HG03139 (cell line): ENCODE measurements at regions not wholly inside any gene's neighbourhood (a gene's known extent, or its start where the extent isn't known, plus 50 kb on each side); places are given as distances from the start of the nearest gene placed in this dataset.
"Not testable (repeated sequence)": the region's sequence is repeated elsewhere in the genome, so short reads cannot be mapped to it uniquely, and the experiment has no call there.

Experiments
- ATAC-seq: cut with Tn5 transposase; IDR thresholded peaks from one replicate; pipeline ENCODE4 v1.9.1; 2021; ENCODE audit not compliant: unreplicated experiment

DNA sequence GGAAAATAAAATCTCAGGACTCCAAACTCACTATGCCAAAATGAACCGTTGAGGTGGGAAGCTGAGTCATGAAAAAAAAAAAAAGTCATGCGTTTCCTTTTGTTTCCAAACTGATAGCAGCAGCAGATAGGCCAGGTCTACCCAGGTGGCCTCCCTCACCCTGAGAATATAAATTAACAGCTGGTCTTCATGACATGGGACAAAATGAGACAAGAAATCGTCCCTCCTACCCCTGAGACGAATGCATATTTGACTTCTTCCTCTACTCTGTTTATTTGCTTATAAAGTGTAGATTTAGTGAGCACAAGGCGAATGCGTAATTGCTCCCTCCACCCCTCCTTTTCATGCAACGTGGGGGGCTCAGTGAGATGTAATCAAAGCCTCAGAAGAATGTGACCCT, 204.3 kb downstream of the TMEM121 start:
- not testable (repeated sequence) for ATAC-seq

DNA sequence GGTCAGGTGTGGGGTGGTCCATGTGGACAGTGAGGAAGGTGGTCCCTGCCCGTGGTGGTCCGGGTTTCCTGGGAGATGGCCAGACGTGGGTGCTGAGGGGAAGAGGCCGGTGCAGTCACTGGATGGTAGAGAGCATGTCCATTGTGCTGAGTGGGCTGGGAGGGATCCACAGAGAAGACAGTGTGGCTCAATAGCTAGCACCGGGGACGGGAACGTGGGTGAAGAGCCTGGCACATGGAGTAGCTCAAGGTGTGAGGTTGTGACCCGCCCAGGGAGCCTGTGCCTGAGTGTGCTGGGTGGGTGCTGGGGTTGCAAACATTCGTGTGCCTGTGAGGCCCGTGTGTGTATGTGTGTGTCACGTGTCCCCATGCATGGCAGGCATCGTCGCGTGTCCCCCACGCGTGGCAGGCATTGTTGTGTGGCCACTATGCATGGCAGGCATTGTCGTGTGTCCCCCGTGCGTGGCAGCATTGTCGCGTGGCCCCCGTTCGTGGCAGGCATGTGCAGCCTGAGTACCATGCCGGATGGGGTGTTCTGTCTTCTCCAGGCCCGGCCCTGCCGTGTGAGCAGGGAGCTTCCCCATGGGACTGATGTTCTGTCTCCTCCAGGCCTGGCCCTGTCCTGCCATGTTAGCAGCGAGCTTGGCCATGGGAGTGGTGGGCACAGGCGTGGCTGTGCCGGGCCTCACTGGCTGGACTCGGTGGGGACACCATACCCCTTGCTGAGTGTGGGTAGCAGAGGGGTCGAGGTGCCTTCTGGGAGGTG, 205.0 kb downstream of the TMEM121 start:
- not testable (repeated sequence) for ATAC-seq

GRCh38 chr14:105733081-105734065, 207.0 kb downstream of the TMEM121 start:
- no peak for ATAC-seq

GRCh38 chr14:105734241-105734640, 207.9 kb downstream of the TMEM121 start:
- ATAC-seq: not testable (repeated sequence)

- ATAC-seq: not testable (repeated sequence)
Observed at GRCh38 chr14:105736331-105736730, 209.9 kb downstream of the TMEM121 start.

DNA sequence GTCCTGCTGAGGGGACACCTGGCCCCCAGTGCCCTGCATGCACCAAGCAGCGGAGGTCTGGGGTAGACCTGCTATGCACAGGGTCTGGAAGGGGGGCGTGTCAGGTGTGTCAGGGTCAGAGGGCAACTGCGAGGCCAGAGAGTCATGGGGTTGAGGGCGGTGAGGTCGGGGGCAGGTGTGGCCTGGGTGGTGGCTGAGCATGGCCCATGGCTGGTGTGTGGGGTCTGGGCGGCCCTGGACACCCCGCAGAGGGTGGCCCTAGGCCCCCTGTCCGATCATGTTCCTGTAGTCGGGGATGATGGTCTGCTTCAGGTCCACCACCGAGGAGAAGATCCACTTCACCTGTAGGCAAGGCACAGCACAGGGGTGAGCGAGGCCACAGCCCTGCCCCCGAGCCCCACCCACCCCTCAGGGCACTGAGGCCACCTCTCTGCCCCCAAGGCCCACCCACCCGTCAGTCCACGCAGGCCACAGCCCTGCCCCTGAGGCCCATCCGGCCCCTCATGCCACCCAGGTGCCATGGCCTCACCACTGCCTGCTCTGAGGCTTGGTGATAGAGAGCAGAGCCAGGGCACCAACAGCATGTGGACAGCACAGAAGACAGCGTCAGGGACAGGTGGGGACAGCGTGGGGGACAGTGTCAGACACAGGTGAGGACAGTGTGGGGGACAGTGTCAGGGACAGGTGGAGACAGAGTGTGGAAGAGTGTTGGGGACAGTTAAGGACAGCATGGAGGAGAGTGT, 211.3 kb downstream of the TMEM121 start:
- no peak for ATAC-seq

DNA sequence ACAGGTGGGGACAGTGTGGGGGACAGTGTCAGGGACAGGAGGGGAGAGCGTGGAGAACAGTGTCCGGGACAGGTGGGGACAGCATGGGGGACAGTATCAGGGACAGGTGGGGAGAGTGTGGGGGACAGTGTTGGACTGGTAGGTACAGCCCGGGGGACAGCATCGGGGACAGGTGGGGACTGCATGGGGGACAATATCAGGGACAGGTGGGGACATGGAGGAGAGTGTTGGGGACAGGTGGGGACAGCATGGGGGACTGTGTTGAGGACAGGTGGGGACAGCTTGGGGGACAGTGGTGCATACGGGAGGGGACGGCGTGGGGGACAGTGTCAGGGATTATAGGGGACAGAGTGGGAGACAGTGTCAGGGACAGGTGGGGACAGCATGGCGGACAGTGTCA, 212.3 kb downstream of the TMEM121 start:
- ATAC-seq: no peak

- ATAC-seq: no peak
Observed at GRCh38 chr14:105739331-105740102, 213.1 kb downstream of the TMEM121 start.

- not testable (repeated sequence) for ATAC-seq
Observed at GRCh38 chr14:105740272-105740671, 213.9 kb downstream of the TMEM121 start.

DNA sequence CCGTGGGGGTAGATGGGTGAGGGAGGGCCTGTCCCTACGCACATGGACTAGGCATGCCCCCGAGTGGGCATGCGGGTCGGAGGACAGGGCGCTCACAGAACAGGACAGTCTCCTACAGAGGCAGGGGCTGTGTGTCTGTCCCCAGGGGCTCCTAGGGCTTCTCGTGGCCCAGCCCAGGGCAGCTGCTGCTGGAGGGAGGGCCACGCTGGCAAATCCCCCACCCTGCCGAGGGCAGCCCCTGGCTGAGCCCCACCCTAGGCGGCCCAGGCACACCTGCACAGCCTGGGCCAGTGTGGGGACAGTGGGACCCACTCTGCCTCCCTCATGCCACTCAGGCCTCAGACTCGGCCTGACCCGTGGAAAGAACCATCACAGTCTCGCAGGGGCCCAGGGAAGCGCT, 214.6 kb downstream of the TMEM121 start:
- not testable (repeated sequence) for ATAC-seq

- not testable (repeated sequence) for ATAC-seq
Observed at GRCh38 chr14:105741707-105742530, 215.5 kb downstream of the TMEM121 start.

DNA sequence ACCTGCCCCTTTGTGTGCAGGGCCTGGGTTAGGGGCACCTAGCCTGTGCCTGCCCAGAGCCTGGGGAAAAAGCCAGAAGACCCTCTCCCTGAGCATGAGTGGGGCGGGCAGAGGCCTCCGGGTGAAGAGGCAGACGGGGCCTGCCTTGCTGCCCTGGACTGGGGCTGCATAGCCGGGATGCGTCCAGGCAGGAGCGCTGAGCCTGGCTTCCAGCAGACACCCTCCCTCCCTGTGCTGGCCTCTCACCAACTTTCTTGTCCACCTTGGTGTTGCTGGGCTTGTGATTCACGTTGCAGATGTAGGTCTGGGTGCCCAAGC, 216.1 kb downstream of the TMEM121 start:
- no peak for ATAC-seq

GRCh38 chr14:105742904-105743701, 216.7 kb downstream of the TMEM121 start:
- not testable (repeated sequence) for ATAC-seq

GRCh38 chr14:105744213-105744787, 217.9 kb downstream of the TMEM121 start:
- not testable (repeated sequence) for ATAC-seq

DNA sequence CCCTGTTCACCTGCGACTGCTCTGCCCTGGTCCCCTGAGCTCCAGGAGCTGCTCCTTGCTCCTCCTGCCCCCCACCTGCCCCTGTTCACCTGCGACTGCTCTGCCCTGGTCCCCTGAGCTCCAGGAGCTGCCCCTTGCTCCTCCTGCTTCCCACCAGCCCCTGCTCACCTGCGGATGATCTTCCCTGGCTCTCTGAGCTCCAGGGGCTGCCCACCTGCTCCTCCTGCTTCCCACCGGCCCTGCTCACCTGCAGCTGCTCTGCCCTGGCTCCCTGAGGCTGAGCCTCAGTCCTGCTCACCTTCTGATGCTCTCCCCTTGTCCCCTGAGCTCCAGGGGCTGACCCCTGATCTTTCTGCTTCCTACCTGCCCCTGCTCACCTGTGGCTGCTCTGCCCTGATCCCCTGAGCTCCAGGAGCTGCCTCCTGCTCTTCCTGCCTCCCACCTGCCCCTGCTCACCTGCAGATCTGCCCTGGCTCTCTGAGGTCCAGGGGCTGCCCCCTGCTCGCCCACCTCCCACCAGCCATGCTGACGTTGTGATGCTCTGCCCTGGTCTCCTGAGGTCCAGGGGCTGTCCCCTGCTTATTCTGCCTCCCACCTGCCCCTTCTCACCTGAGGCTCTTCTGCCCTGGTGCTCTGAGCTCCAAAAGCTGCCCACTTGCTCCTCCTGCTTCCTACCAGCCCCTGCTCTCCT, 219.2 kb downstream of the TMEM121 start:
- ATAC-seq: no peak

DNA sequence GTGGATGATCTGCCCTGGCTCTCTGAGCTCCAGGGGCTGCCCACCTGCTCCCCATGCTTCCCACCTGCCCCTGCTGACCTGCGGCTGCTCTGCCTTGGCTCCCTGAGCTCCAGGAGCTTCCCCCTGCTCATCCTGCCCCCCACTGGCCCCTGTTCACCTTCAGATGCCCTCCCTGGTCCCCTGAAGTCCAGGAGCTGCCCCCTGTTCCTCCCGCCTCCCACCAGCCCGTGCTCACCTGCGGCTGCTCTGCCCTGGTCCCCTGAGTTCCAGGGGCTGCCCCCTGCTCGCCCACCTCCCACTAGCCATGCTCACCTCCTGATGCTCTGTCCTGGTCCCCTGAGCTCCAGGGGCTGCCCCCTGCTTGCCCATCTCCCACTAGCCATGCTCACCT, 219.7 kb downstream of the TMEM121 start:
- no peak for ATAC-seq

DNA sequence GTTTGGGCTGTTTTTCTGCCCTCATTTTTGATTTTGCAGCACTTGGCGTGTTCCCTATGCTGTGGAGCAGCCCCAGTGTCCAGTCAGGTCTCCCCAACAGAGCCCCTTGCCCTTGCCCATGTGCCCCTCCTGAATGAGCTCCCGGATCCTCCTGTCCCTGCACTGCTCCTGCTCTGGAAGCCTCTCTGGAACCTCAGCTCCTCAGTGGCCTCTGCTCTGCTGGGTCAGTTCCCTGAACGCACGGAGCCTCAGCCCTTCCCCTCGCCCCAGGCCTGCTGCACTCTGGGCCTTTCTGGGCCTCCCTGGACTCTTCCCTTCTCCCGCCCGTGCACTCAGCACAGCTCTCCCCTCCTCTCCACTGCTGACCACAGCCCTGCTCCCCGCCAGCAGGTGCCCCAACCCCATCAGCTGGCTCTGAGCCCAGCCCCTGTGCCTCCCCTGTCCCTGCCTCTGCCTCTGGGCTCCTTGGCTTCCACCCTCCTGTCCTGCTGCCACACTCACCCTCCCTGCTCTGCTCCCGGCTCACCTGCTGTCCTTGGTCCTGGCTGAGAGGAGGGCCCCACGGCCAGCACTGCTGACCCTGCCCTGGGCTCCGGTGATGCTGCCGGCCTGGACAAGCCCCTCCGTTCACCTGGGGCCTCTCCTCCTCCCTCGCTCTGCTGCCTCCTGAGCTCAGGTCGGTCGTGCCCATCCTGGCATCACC, 220.6 kb downstream of the TMEM121 start:
- ATAC-seq: not testable (repeated sequence)
